ENCODE measurements at regions not wholly inside any gene's neighbourhood (a gene's known extent, or its start where the extent isn't known, plus 50 kb on each side); places are given as distances from the start of the nearest gene placed in this dataset.

GRCh38 chr5:13601112-13601511 lies 343.4 kb downstream of the DNAH5 start:
- no peak for DNase-seq
- intact Hi-C loops (cut with DNase I) = no loop called here

GRCh38 chr5:13595978-13596377 lies 348.5 kb downstream of the DNAH5 start:
- no peak for DNase-seq
- H3K9ac ChIP-seq (ENCODE audit: low read depth in 2 of 2, low read length in 2 of 2) = no peak overlapping the region
- no peaks in the 10 kb centered on the region for H3K9me3 ChIP-seq
- H3K4me3 ChIP-seq = no peak overlapping the region
- H3K4me1 ChIP-seq = no peaks in the 10 kb centered on the region
- intact Hi-C loops (cut with DNase I) = no loop called here
- no peaks in the 10 kb centered on the region for H3K27me3 ChIP-seq
- no peaks in the 10 kb centered on the region for H3K36me3 ChIP-seq
- TF ChIP-seq, protein P1, sequence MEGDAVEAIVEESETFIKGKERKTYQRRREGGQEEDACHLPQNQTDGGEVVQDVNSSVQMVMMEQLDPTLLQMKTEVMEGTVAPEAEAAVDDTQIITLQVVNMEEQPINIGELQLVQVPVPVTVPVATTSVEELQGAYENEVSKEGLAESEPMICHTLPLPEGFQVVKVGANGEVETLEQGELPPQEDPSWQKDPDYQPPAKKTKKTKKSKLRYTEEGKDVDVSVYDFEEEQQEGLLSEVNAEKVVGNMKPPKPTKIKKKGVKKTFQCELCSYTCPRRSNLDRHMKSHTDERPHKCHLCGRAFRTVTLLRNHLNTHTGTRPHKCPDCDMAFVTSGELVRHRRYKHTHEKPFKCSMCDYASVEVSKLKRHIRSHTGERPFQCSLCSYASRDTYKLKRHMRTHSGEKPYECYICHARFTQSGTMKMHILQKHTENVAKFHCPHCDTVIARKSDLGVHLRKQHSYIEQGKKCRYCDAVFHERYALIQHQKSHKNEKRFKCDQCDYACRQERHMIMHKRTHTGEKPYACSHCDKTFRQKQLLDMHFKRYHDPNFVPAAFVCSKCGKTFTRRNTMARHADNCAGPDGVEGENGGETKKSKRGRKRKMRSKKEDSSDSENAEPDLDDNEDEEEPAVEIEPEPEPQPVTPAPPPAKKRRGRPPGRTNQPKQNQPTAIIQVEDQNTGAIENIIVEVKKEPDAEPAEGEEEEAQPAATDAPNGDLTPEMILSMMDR (IDR thresholded peaks at IDR 0.05) = no peak
- no peak overlapping the region for H3K27ac ChIP-seq

More at GRCh38 chr5:13601112-13601511, 343.4 kb downstream of the DNAH5 start:
- H3K9me3 ChIP-seq = no peaks in the 10 kb centered on the region
- H3K4me1 ChIP-seq = no peaks in the 10 kb centered on the region
- H3K27ac ChIP-seq = no peak overlapping the region
- H3K9ac ChIP-seq (ENCODE audit: low read depth in 2 of 2, low read length in 2 of 2) = no peak overlapping the region
- H3K4me3 ChIP-seq = no peak overlapping the region
- no peaks in the 10 kb centered on the region for H3K27me3 ChIP-seq
- H3K36me3 ChIP-seq = no peaks in the 10 kb centered on the region
- TF ChIP-seq, protein P1 (IDR thresholded peaks at IDR 0.05) = no peak

DNA sequence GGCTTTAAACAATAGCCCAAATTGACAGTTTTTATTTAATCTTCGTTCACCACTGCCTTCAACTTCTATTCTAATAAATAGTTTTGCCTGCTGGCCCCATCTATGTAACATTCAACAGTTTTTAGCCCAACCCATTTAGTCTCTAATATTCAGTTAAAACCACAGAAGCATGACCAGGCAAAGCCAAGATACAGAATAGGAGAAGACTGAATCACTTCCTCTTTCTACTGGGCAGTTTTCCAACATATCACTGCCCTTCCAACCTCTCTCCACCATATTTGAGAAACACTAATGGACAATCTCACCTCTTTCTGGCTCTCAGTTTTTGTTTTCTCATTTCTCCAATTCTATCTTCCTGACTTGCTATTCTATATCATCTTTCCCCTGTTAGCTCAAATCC lies 352.9 kb downstream of the DNAH5 start:
- DNase-seq = no peak

DNA sequence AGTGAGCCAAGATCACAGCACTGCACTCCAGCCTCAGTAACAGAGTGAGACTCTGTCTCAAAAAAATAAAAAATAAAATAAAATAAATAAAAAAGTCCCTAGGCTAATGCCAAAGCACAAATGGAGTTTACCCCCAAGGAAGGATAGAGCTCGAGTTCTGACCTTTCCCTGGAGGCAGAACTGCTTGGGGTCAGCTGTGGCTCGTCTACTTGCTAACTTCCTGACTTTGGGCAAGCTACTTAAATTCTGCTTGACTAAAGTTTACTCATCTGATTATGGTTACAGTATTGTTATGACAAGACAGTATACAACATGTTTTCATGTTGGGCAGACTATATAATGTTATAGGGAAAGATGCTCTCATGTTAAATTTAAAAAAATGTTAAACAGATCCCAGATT lies 359.2 kb downstream of the DNAH5 start:
- Histone ChIP-seq H3K9ac (ENCODE audit: low read depth in 2 of 2, low read length in 2 of 2) (no peak overlapping the region), H3K27ac (no peak overlapping the region), H3K9me3 (no peaks in the 10 kb centered on the region), H3K36me3 (no peaks in the 10 kb centered on the region), H3K27me3 (no peaks in the 10 kb centered on the region), H3K4me1 (no peaks in the 10 kb centered on the region), H3K4me3 (no peak overlapping the region)
- intact Hi-C loops (cut with DNase I) = no loop called here
- TF ChIP-seq, protein P1 (IDR thresholded peaks at IDR 0.05) = no peak
- DNase-seq = no peak

More for the DNA sequence above, 352.9 kb downstream of the DNAH5 start:
- TF ChIP-seq, protein P1 (IDR thresholded peaks at IDR 0.05) = no peak
- Histone ChIP-seq H3K27me3 (no peaks in the 10 kb centered on the region), H3K27ac (no peak overlapping the region), H3K9ac (ENCODE audit: low read depth in 2 of 2, low read length in 2 of 2) (no peak overlapping the region), H3K36me3 (no peaks in the 10 kb centered on the region), H3K9me3 (no peaks in the 10 kb centered on the region), H3K4me3 (no peak overlapping the region), H3K4me1 (no peaks in the 10 kb centered on the region)
- intact Hi-C loops (cut with DNase I) = no loop called here

DNA sequence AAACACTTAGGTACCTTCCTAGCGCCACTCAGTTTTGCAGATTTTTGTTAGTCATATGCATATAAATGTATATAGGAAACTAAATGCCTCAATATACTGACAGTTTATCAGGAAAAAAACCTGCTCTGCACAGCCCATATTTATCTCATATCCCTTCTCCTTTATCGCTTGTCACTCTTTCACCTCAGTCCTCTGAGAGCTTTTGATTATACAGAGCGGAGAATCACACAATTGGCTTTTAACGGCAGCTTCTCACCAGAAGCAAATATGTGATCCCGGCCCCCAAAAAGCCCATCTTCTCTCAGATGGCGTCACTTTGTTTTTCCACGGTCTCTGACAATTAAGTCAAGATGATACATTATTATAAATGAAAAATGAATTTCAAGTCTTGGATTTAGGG lies 362.6 kb downstream of the DNAH5 start:
- TF ChIP-seq, protein P1 (IDR thresholded peaks at IDR 0.05) = no peak
- intact Hi-C loops (cut with DNase I) = no loop called here
- no peak for DNase-seq
- H3K4me3 ChIP-seq = no peak overlapping the region
- no peaks in the 10 kb centered on the region for H3K9me3 ChIP-seq
- no peak overlapping the region for H3K9ac ChIP-seq (ENCODE audit: low read depth in 2 of 2, low read length in 2 of 2)
- H3K36me3 ChIP-seq = no peaks in the 10 kb centered on the region
- no peaks in the 10 kb centered on the region for H3K27me3 ChIP-seq
- no peak overlapping the region for H3K27ac ChIP-seq
- H3K4me1 ChIP-seq = no peaks in the 10 kb centered on the region

- no peaks in the 10 kb centered on the region for H3K9me3 ChIP-seq
- no peak overlapping the region for H3K9ac ChIP-seq (ENCODE audit: low read depth in 2 of 2, low read length in 2 of 2)
- TF ChIP-seq, protein P1 (IDR thresholded peaks at IDR 0.05) = no peak
- H3K27ac ChIP-seq = no peak overlapping the region
- no peak for DNase-seq
- no peaks in the 10 kb centered on the region for H3K27me3 ChIP-seq
- no peak overlapping the region for H3K4me3 ChIP-seq
- no peaks in the 10 kb centered on the region for H3K4me1 ChIP-seq
- intact Hi-C loops (cut with DNase I) = no loop called here
- no peaks in the 10 kb centered on the region for H3K36me3 ChIP-seq
Observed at GRCh38 chr5:13581132-13581531, 363.4 kb downstream of the DNAH5 start.

Data from colonic mucosa (tissue), 4 donors.